HG03159 (cell line): ENCODE measurements at regions not wholly inside any gene's neighbourhood (a gene's known extent, or its start where the extent isn't known, plus 50 kb on each side); places are given as distances from the start of the nearest gene placed in this dataset.

ENCODE experiments used
- ATAC-seq: cut with Tn5 transposase; IDR thresholded peaks from one replicate; pipeline ENCODE4 v1.9.1; 2021; ENCODE audit warnings: mild to moderate bottlenecking, moderate library complexity; ENCODE audit not compliant: unreplicated experiment

GRCh38 chr2:111629983-111630382 is 254.0 kb downstream of the ANAPC1 start:
- ATAC-seq = no peak

- no peak for ATAC-seq
These were observed 251.3 kb downstream of the ANAPC1 start for GRCh38 chr2:111632661-111633060.

- ATAC-seq = no peak
These were observed 250.8 kb downstream of the ANAPC1 start for GRCh38 chr2:111633189-111633588.

- no peak for ATAC-seq
These were observed 250.3 kb downstream of the ANAPC1 start for GRCh38 chr2:111633643-111634042.

GRCh38 chr2:111634050-111634794 is 249.8 kb downstream of the ANAPC1 start:
- ATAC-seq = no peak

- no peak for ATAC-seq
These were observed 248.9 kb downstream of the ANAPC1 start for GRCh38 chr2:111634995-111635538.

GRCh38 chr2:111636905-111637304 is 247.1 kb downstream of the ANAPC1 start:
- ATAC-seq = no peak

GRCh38 chr2:111638274-111638877 is 245.6 kb downstream of the ANAPC1 start:
- ATAC-seq = no peak

GRCh38 chr2:111640480-111640879 is 243.5 kb downstream of the ANAPC1 start:
- ATAC-seq = no peak

- no peak for ATAC-seq
These were observed 241.2 kb downstream of the ANAPC1 start for GRCh38 chr2:111642586-111643327.

GRCh38 chr2:111643759-111644158 is 240.2 kb downstream of the ANAPC1 start:
- no peak for ATAC-seq

GRCh38 chr2:111647359-111647758 is 236.6 kb downstream of the ANAPC1 start:
- no peak for ATAC-seq

- no peak for ATAC-seq
These were observed 232.0 kb downstream of the ANAPC1 start for GRCh38 chr2:111652038-111652437.

- ATAC-seq = no peak
These were observed 231.3 kb downstream of the ANAPC1 start for GRCh38 chr2:111652681-111653080.

GRCh38 chr2:111653103-111653624 is 230.8 kb downstream of the ANAPC1 start:
- ATAC-seq = no peak

- no peak for ATAC-seq
These were observed 230.1 kb downstream of the ANAPC1 start for GRCh38 chr2:111653913-111654312.

GRCh38 chr2:111654829-111655228 is 229.2 kb downstream of the ANAPC1 start:
- no peak for ATAC-seq

GRCh38 chr2:111656436-111656835 is 227.6 kb downstream of the ANAPC1 start:
- ATAC-seq = no peak

GRCh38 chr2:111656894-111657293 is 227.1 kb downstream of the ANAPC1 start:
- ATAC-seq = no peak

GRCh38 chr2:111657351-111657975 is 226.5 kb downstream of the ANAPC1 start:
- no peak for ATAC-seq
